GM12878 (cell line): ENCODE measurements at regions not wholly inside any gene's neighbourhood (a gene's known extent, or its start where the extent isn't known, plus 50 kb on each side); places are given as distances from the start of the nearest gene placed in this dataset.

Experiments used
- ATAC-seq: fragments of 200-7000 bp; cut with Tn5 transposase; 3 replicates; pipeline ENCODE4 v1.9.1; 2020; ENCODE audit warnings: mild to moderate bottlenecking, moderate library complexity
- BruUV-seq: library from RNA; stranded (reverse); fragments of 400-500 nt; replicated peaks from 2 replicates; lab custom pipeline; 2021; lab: Mats Ljungman, UMichigan
- CTCF ChIA-PET: fragments of 300-600 bp; sonication (Branson Sonifier 250); formaldehyde crosslinking; extraction: SDS; loops from one replicate; lab custom pipeline; 2021; ENCODE audit warnings: inconsistent platforms; lab: Yijun Ruan, JAX
- POLR2A ChIA-PET: fragments of 350-600 bp; formaldehyde crosslinking; extraction: SDS; loops from one replicate; lab custom pipeline; 2021; ENCODE audit warnings: inconsistent platforms; lab: Charles Lee
- RAD21 ChIA-PET: fragments of 300-600 bp; sonication (Branson Sonifier 250); formaldehyde crosslinking; loops from one replicate; lab custom pipeline; 2023; ENCODE audit warnings: antibody characterized with exemption; ENCODE audit not compliant: unreplicated experiment; lab: Charles Lee
- SMC1A ChIA-PET: fragments of 300-600 bp; sonication (Branson Sonifier 250); formaldehyde crosslinking; loops from one replicate; lab custom pipeline; 2023; ENCODE audit not compliant: unreplicated experiment, uncharacterized antibody; lab: Charles Lee
- DNase-seq: peaks from one replicate; pipeline ENCODE4 v3.0.0-alpha.2; 2011; ENCODE audit warnings: low read depth, low spot score
- FAIRE-seq: peaks from 3 replicates; lab custom pipeline; 2011; peaks lifted over from hg19 to GRCh38; lab: Jason Lieb, UNC
- H2AFZ ChIP-seq: 2 replicates; pipeline ENCODE4 v1.6.0; 2011; ENCODE audit warnings: low read depth, low read length, control low read depth; ENCODE audit not compliant: control insufficient read depth
- H3K27ac ChIP-seq: 2 replicates; pipeline ENCODE4 v1.5.1; 2011; ENCODE audit warnings: control low read depth; ENCODE audit not compliant: control insufficient read depth, insufficient read depth
- H3K27me3 ChIP-seq, 2 experiments: replicated peaks in 1 of 2; 2 replicates each; pipeline versions ENCODE4 v1.6.0 to v1.6.1; 2011; ENCODE audit warnings: low read length in 1 of 2; ENCODE audit not compliant: control insufficient read depth in 2 of 2, insufficient read depth in 2 of 2
- H3K36me3 ChIP-seq, 2 experiments: 2 replicates each; pipeline ENCODE4 v1.5.1; 2011; ENCODE audit warnings: low read length in 1 of 2; ENCODE audit not compliant: control insufficient read depth in 2 of 2, insufficient read depth in 2 of 2
- H3K4me1 ChIP-seq: 2 replicates; pipeline ENCODE4 v1.6.1; 2011; ENCODE audit warnings: mild to moderate bottlenecking, low read length, moderate library complexity, mixed read lengths; ENCODE audit not compliant: control insufficient read depth, insufficient read depth
- H3K4me2 ChIP-seq: 2 replicates; pipeline ENCODE4 v1.6.0; 2011; ENCODE audit warnings: control low read depth; ENCODE audit not compliant: control insufficient read depth, insufficient read depth
- H3K4me3 ChIP-seq: fragments of 200-600 bp; sonication (generic); 2 replicates; pipeline ENCODE4 v1.5.1; 2016
- H3K79me2 ChIP-seq: 2 replicates; pipeline ENCODE4 v1.6.0; 2011; ENCODE audit warnings: low read length; ENCODE audit not compliant: control insufficient read depth, insufficient read depth
- H3K9ac ChIP-seq: 2 replicates; pipeline ENCODE4 v1.8.0; 2011; ENCODE audit warnings: low read length, control low read depth, mixed read lengths; ENCODE audit not compliant: control insufficient read depth, insufficient read depth
- H3K9me3 ChIP-seq: replicated peaks from 3 replicates; pipeline ENCODE4 v1.5.1; 2011; ENCODE audit warnings: mild to moderate bottlenecking, low read length; ENCODE audit not compliant: control insufficient read depth, insufficient read depth
- H4K20me1 ChIP-seq: 2 replicates; pipeline ENCODE4 v1.6.0; 2011; ENCODE audit not compliant: control insufficient read depth, insufficient read depth
- CBX3 ChIP-seq: fragments of 200-600 bp; sonication (generic); IDR thresholded peaks from 2 replicates; pipeline ENCODE4 v1.6.1; 2016; ENCODE audit warnings: low read depth, borderline replicate concordance
- DPF2 ChIP-seq: fragments of 450-650 bp; IDR thresholded peaks from 2 replicates; pipeline ENCODE4 v1.6.1; 2017; ENCODE audit warnings: mild to moderate bottlenecking
- GABPA ChIP-seq: IDR thresholded peaks from 2 replicates; pipeline ENCODE4 v1.6.1; 2014; ENCODE audit warnings: antibody characterized with exemption, low read depth, mild to moderate bottlenecking, inconsistent platforms
- HDAC6 ChIP-seq: fragments of 200-600 bp; sonication (generic); IDR thresholded peaks from one replicate; pipeline ENCODE4 v1.8.0; 2017; ENCODE audit warnings: antibody characterized with exemption; ENCODE audit not compliant: unreplicated experiment
- MEF2B ChIP-seq: fragments of 450-650 bp; IDR thresholded peaks from 2 replicates; pipeline ENCODE4 v1.6.1; 2018; ENCODE audit warnings: mild to moderate bottlenecking, moderate library complexity; ENCODE audit not compliant: partially characterized antibody, poor library complexity, severe bottlenecking
- SKIL ChIP-seq: fragments of 450-650 bp; IDR thresholded peaks from 2 replicates; pipeline ENCODE4 v1.6.1; 2017; ENCODE audit warnings: mild to moderate bottlenecking, low read depth, inconsistent platforms; ENCODE audit not compliant: poor library complexity, severe bottlenecking
- SMAD1 ChIP-seq: fragments of 450-650 bp; IDR thresholded peaks from 2 replicates; pipeline ENCODE4 v1.6.1; 2018; ENCODE audit warnings: mild to moderate bottlenecking, low read depth; ENCODE audit not compliant: partially characterized antibody
- SMAD5 ChIP-seq: IDR thresholded peaks from 2 replicates; pipeline ENCODE4 v1.6.1; 2016; ENCODE audit warnings: antibody characterized with exemption, low read depth
- ZNF592 ChIP-seq: fragments of 450-650 bp; IDR thresholded peaks from 2 replicates; pipeline ENCODE4 v1.6.1; 2017; ENCODE audit warnings: mild to moderate bottlenecking, moderate library complexity
- WGBS: methylation state at CpG from one replicate; pipeline ENCODE4 v1.1.6; 2016; ENCODE audit warnings: low lambda C conversion rate; ENCODE audit not compliant: insufficient replicate concordance, insufficient coverage; ENCODE audit errors: missing lambda C conversion rate; 5-methylcytosine and 5-hydroxymethylcytosine counted together
- in situ Hi-C: fragments of 300-500 bp; cut with MboI; formaldehyde crosslinking; loops from 9 replicates; pipeline ENCODE4 v1.14.3; 2018; ENCODE audit warnings: mixed read lengths
- intact Hi-C: fragments of 100-400 bp; cut with micrococcal nuclease; formaldehyde crosslinking; loops from one replicate; pipeline ENCODE4 v1.14.2; 2022; ENCODE audit not compliant: unreplicated experiment
- TF ChIP-seq, protein P1 (sequence below): IDR thresholded peaks from 2 replicates; pipeline ENCODE4 v1.6.1; 2012; ENCODE audit warnings: low read depth, low read length, improper control_type of control experiment
- TF ChIP-seq, protein P2 (sequence below): fragments of 450-650 bp; conservative IDR thresholded peaks from 2 replicates; pipeline ENCODE4 v1.6.1; 2017; ENCODE audit warnings: mild to moderate bottlenecking, moderate library complexity

DNA sequence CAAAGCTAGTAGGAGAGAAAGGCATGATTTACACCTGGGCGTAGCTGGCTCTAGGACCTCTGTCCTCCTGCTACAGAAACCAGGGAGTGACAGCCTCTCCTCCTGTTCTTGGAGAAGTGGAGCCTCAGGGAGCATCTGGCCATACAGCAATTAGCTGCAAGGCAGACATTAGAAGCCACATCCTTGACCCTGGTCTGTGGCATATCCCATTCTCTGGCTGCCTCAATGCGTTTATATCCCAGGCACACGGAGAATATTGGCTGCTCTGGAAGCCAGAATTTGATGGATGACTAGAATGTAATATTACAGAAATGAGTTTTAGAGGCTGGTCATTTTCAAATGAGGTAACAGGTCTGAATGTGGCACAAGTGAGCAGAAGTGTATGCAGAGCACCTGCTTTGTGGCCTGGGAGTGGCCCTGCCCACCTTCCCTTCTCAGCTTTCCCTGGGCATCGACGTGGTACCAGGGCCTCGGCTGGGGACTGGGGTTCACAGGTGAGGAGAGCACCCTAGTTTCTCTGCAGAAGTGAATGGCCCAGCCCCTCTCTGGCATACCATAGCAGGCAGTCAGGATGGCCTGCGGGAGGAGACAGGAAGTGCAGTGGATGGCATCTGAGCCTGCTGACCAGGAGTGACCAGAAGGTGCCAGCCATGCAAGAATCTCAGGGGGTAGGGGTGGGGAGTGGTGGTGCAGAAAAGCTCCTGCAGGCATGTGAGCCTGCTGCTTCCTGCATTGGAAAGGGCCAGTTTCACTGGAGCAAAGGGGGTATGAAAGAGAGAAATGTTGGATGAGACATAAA, 367.2 kb upstream of the ZNF32 start (continued):
- TF ChIP-seq ZNF592 (no peak), CBX3 (no peak), HDAC6 (no peak)

DNA sequence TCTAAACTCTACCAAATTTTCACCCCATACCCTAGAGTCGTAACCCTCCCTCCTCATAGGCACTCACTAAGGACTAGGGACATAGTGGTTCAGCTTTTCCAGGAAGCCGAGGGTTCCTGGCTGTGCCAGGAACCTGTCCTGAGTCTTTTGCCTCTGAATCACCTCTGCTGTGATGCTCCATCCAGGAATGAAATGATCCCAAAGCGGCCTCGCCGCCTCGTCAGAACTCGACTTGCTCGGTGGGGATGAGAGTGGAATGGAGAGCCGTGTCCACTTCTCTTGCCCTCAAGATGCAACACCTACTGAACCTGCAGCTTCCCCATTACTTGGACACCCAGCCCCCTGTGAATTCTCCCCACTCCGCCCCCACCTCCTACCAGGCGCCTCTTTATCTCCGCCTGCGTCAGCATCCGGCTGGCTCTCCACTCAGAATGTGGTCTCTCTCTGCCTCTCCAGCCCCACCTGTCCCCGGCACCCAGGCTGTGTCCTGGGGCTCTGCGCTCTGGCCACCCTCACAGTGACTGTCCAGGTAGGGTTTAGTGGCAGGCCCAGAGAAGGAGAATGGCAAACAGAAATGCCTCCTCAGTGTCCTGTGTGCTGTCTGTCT, 366.1 kb upstream of the ZNF32 start:
- no peak overlapping the region for H2AFZ ChIP-seq
- in situ Hi-C loops (loop anchor here (5.0 to 25.0 kb wide), 2 partner anchors 293 to 602 kb away; partner anchors contain the start of gene HNRNPF), intact Hi-C loops (no loop called here)
- CTCF ChIA-PET = interaction anchor here (0.8 to 1.5 kb wide), 2 partner anchors 11 to 14 kb away, joined by 4 to 5 read pairs; no protein-coding TSS in a partner anchor
- H3K4me3 ChIP-seq = no peak overlapping the region
- H3K4me1 ChIP-seq = peaks cover 26% of the 10 kb centered on the region
- no peak overlapping the region for H3K4me2 ChIP-seq
- POLR2A ChIA-PET = interaction anchor here (1.0 kb wide), 1 partner anchor 11 kb away, joined by 3 read pairs; no protein-coding TSS in a partner anchor
- no peak overlapping the region for H3K27ac ChIP-seq
- no peak for DNase-seq
- ATAC-seq = no peak
- H3K9ac ChIP-seq = no peak overlapping the region
- RAD21 ChIA-PET = interaction anchor here (0.8 kb wide), 1 partner anchor 15 kb away, joined by 4 read pairs; no protein-coding TSS in a partner anchor
- no peaks in the 10 kb centered on the region for H3K79me2 ChIP-seq
- no peaks in the 10 kb centered on the region for H3K36me3 ChIP-seq
- no peak for FAIRE-seq
- SMC1A ChIA-PET = interaction anchor here (0.9 to 4.7 kb wide), 8 partner anchors 9 to 87 kb away, joined by 3 to 40 read pairs (median 4); no protein-coding TSS in a partner anchor
- no TSS peak for BruUV-seq
- H4K20me1 ChIP-seq = no peaks in the 10 kb centered on the region
- no peaks in the 10 kb centered on the region for H3K9me3 ChIP-seq
- no peaks in the 10 kb centered on the region; a peak in 1 of 4 replicates for H3K27me3 ChIP-seq
- 95% methylated on average over 16 of the region's 16 CpGs for WGBS
- no peak for TF ChIP-seq DPF2
- TF ChIP-seq SMAD1 = no peak
- TF ChIP-seq SKIL = no peak
- TF ChIP-seq GABPA = no peak
- no peak for TF ChIP-seq HDAC6
- TF ChIP-seq, protein P1, sequence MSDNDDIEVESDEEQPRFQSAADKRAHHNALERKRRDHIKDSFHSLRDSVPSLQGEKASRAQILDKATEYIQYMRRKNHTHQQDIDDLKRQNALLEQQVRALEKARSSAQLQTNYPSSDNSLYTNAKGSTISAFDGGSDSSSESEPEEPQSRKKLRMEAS = no peak
- no peak for TF ChIP-seq SMAD5
- TF ChIP-seq MEF2B = no peak
- TF ChIP-seq, protein P2, sequence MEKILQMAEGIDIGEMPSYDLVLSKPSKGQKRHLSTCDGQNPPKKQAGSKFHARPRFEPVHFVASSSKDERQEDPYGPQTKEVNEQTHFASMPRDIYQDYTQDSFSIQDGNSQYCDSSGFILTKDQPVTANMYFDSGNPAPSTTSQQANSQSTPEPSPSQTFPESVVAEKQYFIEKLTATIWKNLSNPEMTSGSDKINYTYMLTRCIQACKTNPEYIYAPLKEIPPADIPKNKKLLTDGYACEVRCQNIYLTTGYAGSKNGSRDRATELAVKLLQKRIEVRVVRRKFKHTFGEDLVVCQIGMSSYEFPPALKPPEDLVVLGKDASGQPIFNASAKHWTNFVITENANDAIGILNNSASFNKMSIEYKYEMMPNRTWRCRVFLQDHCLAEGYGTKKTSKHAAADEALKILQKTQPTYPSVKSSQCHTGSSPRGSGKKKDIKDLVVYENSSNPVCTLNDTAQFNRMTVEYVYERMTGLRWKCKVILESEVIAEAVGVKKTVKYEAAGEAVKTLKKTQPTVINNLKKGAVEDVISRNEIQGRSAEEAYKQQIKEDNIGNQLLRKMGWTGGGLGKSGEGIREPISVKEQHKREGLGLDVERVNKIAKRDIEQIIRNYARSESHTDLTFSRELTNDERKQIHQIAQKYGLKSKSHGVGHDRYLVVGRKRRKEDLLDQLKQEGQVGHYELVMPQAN = no peak
